GM12873 (cell line): ENCODE measurements at regions not wholly inside any gene's neighbourhood (a gene's known extent, or its start where the extent isn't known, plus 50 kb on each side); places are given as distances from the start of the nearest gene placed in this dataset.

Experiments
- TF ChIP-seq, protein P1 (sequence below): IDR thresholded peaks from 2 replicates; pipeline ENCODE4 v1.5.1; 2012; ENCODE audit warnings: low read depth, mild to moderate bottlenecking, moderate library complexity, low read length, control low read depth; ENCODE audit not compliant: insufficient read depth; ENCODE audit errors: missing control alignments

DNA sequence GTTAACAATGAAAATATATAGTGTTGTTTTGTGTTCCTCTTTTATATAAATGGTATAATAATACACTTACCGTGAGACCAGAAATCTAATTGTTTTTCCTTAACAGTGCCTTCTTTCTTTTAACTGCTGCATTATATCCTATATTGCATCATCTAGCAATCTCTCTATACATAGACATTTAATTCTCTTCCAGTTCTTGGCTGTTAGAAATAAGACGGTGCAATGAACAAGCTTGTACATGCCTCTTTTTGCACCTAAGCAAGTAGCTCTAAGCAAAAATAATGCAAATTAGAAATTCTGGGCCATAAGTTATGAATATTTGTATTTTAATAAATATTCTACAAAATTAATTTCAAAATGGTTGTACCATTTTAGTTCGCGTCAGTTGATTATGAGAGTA lies 55.9 kb upstream of the AHR start:
- TF ChIP-seq, protein P1, sequence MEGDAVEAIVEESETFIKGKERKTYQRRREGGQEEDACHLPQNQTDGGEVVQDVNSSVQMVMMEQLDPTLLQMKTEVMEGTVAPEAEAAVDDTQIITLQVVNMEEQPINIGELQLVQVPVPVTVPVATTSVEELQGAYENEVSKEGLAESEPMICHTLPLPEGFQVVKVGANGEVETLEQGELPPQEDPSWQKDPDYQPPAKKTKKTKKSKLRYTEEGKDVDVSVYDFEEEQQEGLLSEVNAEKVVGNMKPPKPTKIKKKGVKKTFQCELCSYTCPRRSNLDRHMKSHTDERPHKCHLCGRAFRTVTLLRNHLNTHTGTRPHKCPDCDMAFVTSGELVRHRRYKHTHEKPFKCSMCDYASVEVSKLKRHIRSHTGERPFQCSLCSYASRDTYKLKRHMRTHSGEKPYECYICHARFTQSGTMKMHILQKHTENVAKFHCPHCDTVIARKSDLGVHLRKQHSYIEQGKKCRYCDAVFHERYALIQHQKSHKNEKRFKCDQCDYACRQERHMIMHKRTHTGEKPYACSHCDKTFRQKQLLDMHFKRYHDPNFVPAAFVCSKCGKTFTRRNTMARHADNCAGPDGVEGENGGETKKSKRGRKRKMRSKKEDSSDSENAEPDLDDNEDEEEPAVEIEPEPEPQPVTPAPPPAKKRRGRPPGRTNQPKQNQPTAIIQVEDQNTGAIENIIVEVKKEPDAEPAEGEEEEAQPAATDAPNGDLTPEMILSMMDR, result no peak

GRCh38 chr7:17244786-17245185 lies 53.7 kb upstream of the AHR start:
- TF ChIP-seq, protein P1, result no peak

DNA sequence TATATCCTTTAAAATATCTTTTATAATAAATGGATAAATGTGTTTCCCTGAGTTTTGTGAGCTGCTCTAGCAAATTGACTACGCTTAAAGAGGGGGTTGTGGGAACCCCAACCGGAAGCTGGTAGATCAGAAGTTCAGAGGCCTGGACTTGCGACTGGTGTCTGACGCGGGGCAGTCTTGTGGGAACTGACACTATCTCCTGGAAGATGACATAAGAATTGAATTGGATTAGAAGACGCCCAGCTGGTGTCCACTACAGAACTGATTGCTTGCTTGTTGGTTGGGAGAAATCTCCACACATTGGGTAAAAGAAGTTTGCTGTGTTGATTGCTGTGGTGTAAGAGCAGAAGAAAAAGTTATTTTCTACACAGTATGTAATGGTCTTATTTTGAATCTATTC lies 51.1 kb upstream of the AHR start:
- TF ChIP-seq, protein P1, result no peak

DNA sequence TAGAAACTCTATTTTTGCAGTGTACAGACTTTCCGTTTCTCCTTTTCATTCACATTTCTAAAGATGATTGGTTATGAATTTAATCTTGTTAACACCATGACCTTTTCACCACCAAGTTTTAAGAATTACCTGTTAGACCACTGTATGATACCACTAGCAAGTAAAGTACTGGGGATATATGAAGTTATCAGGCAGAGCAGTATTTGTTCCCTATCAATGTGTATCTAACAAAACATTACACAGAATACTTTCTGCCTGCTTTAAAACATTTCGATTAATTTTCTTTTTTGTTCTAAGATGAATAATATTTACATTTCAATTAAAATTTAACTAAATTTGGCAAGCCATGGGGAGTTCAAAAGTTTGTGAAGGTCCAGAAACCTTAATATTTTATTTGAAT lies 49.9 kb upstream of the AHR start:
- TF ChIP-seq, protein P1, result no peak
